ENCODE measurements at regions not wholly inside any gene's neighbourhood (a gene's known extent, or its start where the extent isn't known, plus 50 kb on each side); places are given as distances from the start of the nearest gene placed in this dataset.
"Not testable (repeated sequence)": the region's sequence is repeated elsewhere in the genome, so short reads cannot be mapped to it uniquely, and the experiment has no call there.

GRCh38 chr18:34942276-34942675 lies 98.9 kb upstream of the MAPRE2 start:
- H3K27ac Mint-ChIP-seq = no peak overlapping the region
- peaks cover 4% of the 10 kb centered on the region for H3K4me1 Mint-ChIP-seq
- H3K9me3 Mint-ChIP-seq = no peaks in the 10 kb centered on the region
- DNase-seq = no peak
- H3K36me3 Mint-ChIP-seq (ENCODE audit: low read depth) = no peaks in the 10 kb centered on the region
- no peak overlapping the region for H3K4me3 Mint-ChIP-seq
- peaks cover 6% of the 10 kb centered on the region for H3K27me3 Mint-ChIP-seq (ENCODE audit: low read depth, poor library complexity)
- TF ChIP-seq CTCF (IDR thresholded peaks at IDR 0.05) = no peak

- no peak for TF ChIP-seq CTCF (IDR thresholded peaks at IDR 0.05)
- H3K27ac Mint-ChIP-seq = no peak overlapping the region
- peaks cover 3% of the 10 kb centered on the region for H3K27me3 Mint-ChIP-seq (ENCODE audit: low read depth, poor library complexity)
- no peak for DNase-seq
- no peak overlapping the region for H3K4me3 Mint-ChIP-seq
- H3K9me3 Mint-ChIP-seq = no peaks in the 10 kb centered on the region
- H3K4me1 Mint-ChIP-seq = peaks cover 4% of the 10 kb centered on the region
- H3K36me3 Mint-ChIP-seq (ENCODE audit: low read depth) = no peaks in the 10 kb centered on the region
These were observed 98.2 kb upstream of the MAPRE2 start for GRCh38 chr18:34942975-34943374.

GRCh38 chr18:34943587-34943986 lies 97.6 kb upstream of the MAPRE2 start:
- H3K27me3 Mint-ChIP-seq (ENCODE audit: low read depth, poor library complexity) = peaks cover 3% of the 10 kb centered on the region
- no peak overlapping the region for H3K4me3 Mint-ChIP-seq
- H3K27ac Mint-ChIP-seq = no peak overlapping the region
- no peaks in the 10 kb centered on the region for H3K36me3 Mint-ChIP-seq (ENCODE audit: low read depth)
- no peak for DNase-seq
- no peaks in the 10 kb centered on the region for H3K9me3 Mint-ChIP-seq
- TF ChIP-seq CTCF (IDR thresholded peaks at IDR 0.05) = no peak
- peaks cover 4% of the 10 kb centered on the region for H3K4me1 Mint-ChIP-seq

- H3K4me3 Mint-ChIP-seq = no peak overlapping the region
- no peaks in the 10 kb centered on the region for H3K4me1 Mint-ChIP-seq
- H3K27me3 Mint-ChIP-seq (ENCODE audit: low read depth, poor library complexity) = no peaks in the 10 kb centered on the region
- DNase-seq = no peak
- TF ChIP-seq CTCF (IDR thresholded peaks at IDR 0.05) = no peak
- H3K9me3 Mint-ChIP-seq = no peaks in the 10 kb centered on the region
- no peak overlapping the region for H3K27ac Mint-ChIP-seq
- H3K36me3 Mint-ChIP-seq (ENCODE audit: low read depth) = no peaks in the 10 kb centered on the region
These were observed 93.5 kb upstream of the MAPRE2 start for GRCh38 chr18:34947711-34948125.

- no peak overlapping the region for H3K27ac Mint-ChIP-seq
- no peak for DNase-seq
- no peaks in the 10 kb centered on the region for H3K36me3 Mint-ChIP-seq (ENCODE audit: low read depth)
- TF ChIP-seq CTCF (IDR thresholded peaks at IDR 0.05) = no peak
- H3K9me3 Mint-ChIP-seq = no peaks in the 10 kb centered on the region
- H3K4me1 Mint-ChIP-seq = peaks cover 4% of the 10 kb centered on the region
- H3K4me3 Mint-ChIP-seq = no peak overlapping the region
- H3K27me3 Mint-ChIP-seq (ENCODE audit: low read depth, poor library complexity) = peaks cover 3% of the 10 kb centered on the region
These were observed 89.4 kb upstream of the MAPRE2 start for GRCh38 chr18:34951625-34952379.

GRCh38 chr18:34953212-34953611 lies 88.0 kb upstream of the MAPRE2 start:
- Mint-ChIP-seq H3K27ac (no peak overlapping the region), H3K9me3 (no peaks in the 10 kb centered on the region), H3K4me3 (no peak overlapping the region), H3K36me3 (ENCODE audit: low read depth) (no peaks in the 10 kb centered on the region), H3K27me3 (ENCODE audit: low read depth, poor library complexity) (peaks cover 3% of the 10 kb centered on the region), H3K4me1 (peaks cover 17% of the 10 kb centered on the region)
- no peak for TF ChIP-seq CTCF (IDR thresholded peaks at IDR 0.05)
- no peak for DNase-seq

- H3K4me1 Mint-ChIP-seq = peaks cover 19% of the 10 kb centered on the region
- DNase-seq; H3K9me3 Mint-ChIP-seq; H3K27ac Mint-ChIP-seq; H3K36me3 Mint-ChIP-seq (ENCODE audit: low read depth); H3K27me3 Mint-ChIP-seq (ENCODE audit: low read depth, poor library complexity); H3K4me3 Mint-ChIP-seq: not testable (repeated sequence)
These were observed 85.7 kb upstream of the MAPRE2 start for GRCh38 chr18:34955494-34955893.

All from nephron progenitor cell (in vitro differentiated cells).